ENCODE measurements at regions not wholly inside any gene's neighbourhood (a gene's known extent, or its start where the extent isn't known, plus 50 kb on each side); places are given as distances from the start of the nearest gene placed in this dataset.

- TF ChIP-seq CTCF (IDR thresholded peaks at IDR 0.05; ENCODE audit: poor library complexity), result no peak
- TF ChIP-seq EZH2 (IDR thresholded peaks at IDR 0.05; ENCODE audit: borderline replicate concordance), result no peak
- no peak for TF ChIP-seq EZH2phosphoT487 (IDR thresholded peaks at IDR 0.05; ENCODE audit: low read depth, severe bottlenecking, unreplicated experiment)
Measured at GRCh38 chr12:47388712-47389111, 309.0 kb upstream of the AMIGO2 start.
